WI38 (cell line): ENCODE measurements at regions not wholly inside any gene's neighbourhood (a gene's known extent, or its start where the extent isn't known, plus 50 kb on each side); places are given as distances from the start of the nearest gene placed in this dataset.

Experiments
- H3K4me3 ChIP-seq: 2 replicates; pipeline ENCODE4 v1.5.1; 2011; ENCODE audit warnings: low read depth, mild to moderate bottlenecking, control low read depth, low read length
- CTCF ChIP-seq: IDR thresholded peaks from 2 replicates; pipeline ENCODE4 v1.5.1; 2012; ENCODE audit warnings: low read depth, mild to moderate bottlenecking, control low read depth, low read length

- no peak for TF ChIP-seq CTCF
These were observed 78.1 kb upstream of the XCR1 start for GRCh38 chr3:46105306-46105919.

GRCh38 chr3:46104706-46105105 is 77.4 kb upstream of the XCR1 start:
- no peak overlapping the region for H3K4me3 ChIP-seq
- no peak for TF ChIP-seq CTCF

More at GRCh38 chr3:46105306-46105919, 78.1 kb upstream of the XCR1 start:
- no peak overlapping the region for H3K4me3 ChIP-seq

GRCh38 chr3:46102780-46103130 is 75.5 kb upstream of the XCR1 start:
- no peak overlapping the region for H3K4me3 ChIP-seq
- TF ChIP-seq CTCF: no peak

GRCh38 chr3:46102059-46102779 is 74.9 kb upstream of the XCR1 start:
- H3K4me3 ChIP-seq: no peak overlapping the region
- TF ChIP-seq CTCF: no peak

- TF ChIP-seq CTCF: no peak
- H3K4me3 ChIP-seq: no peak overlapping the region
These were observed 73.5 kb upstream of the XCR1 start for GRCh38 chr3:46100812-46101211.

- no peak for TF ChIP-seq CTCF
- no peak overlapping the region for H3K4me3 ChIP-seq
These were observed 71.1 kb upstream of the XCR1 start for GRCh38 chr3:46098319-46098761.

- no peak for TF ChIP-seq CTCF
- H3K4me3 ChIP-seq: no peak overlapping the region
These were observed 70.5 kb upstream of the XCR1 start for GRCh38 chr3:46097691-46098241.
